H1 (cell line): ENCODE measurements at regions not wholly inside any gene's neighbourhood (a gene's known extent, or its start where the extent isn't known, plus 50 kb on each side); places are given as distances from the start of the nearest gene placed in this dataset.

Source experiments
- ATF2 ChIP-seq: IDR thresholded peaks from 2 replicates; pipeline ENCODE4 v1.6.1; 2012; ENCODE audit warnings: low read length, inconsistent platforms
- CTCF ChIP-seq, 3 experiments: IDR thresholded peaks; 1 replicate in 2 of 3; 2 replicates in 1 of 3; pipeline versions ENCODE4 v1.5.1 to v1.6.1; 2011; ENCODE audit warnings: low read length in 3 of 3, mild to moderate bottlenecking in 3 of 3, inconsistent platforms in 2 of 3, low read depth in 1 of 3, moderate library complexity in 1 of 3; ENCODE audit not compliant: insufficient read depth in 1 of 3; ENCODE audit errors: control extremely low read depth in 1 of 3
- MAFK ChIP-seq: IDR thresholded peaks from 2 replicates; pipeline ENCODE4 v1.6.1; 2012; ENCODE audit warnings: low read depth, mild to moderate bottlenecking, improper control_type of control experiment, low read length

- TF ChIP-seq CTCF (IDR thresholded peaks at IDR 0.05; ENCODE audit: control extremely low read depth in 1 of 3, insufficient read depth in 1 of 3, low read depth in 1 of 3, low read length in 3 of 3) (no peak), MAFK (no peak), ATF2 (no peak)
Measured at GRCh38 chr9:117929868-117930267, 225.7 kb downstream of the TLR4 start (continued).
